ENCODE measurements at regions not wholly inside any gene's neighbourhood (a gene's known extent, or its start where the extent isn't known, plus 50 kb on each side); places are given as distances from the start of the nearest gene placed in this dataset.

GRCh38 chr20:52309181-52309580 lies 117.6 kb upstream of the ZFP64 start:
- Histone ChIP-seq H2AK5ac (ENCODE audit: low read depth, low read length) (no peak overlapping the region), H4K91ac (replicated peaks; ENCODE audit: insufficient read length, low read length) (no peak overlapping the region), H3K4me2 (ENCODE audit: insufficient read depth in 1 of 2, low read depth in 2 of 2, low read length in 2 of 2) (peak overlapping the region in 1 of 2 experiments; percentile 5; a peak in 1 of 4 replicates), H3K23ac (ENCODE audit: insufficient read length) (no peak overlapping the region), H3K14ac (ENCODE audit: insufficient read length) (no peak overlapping the region), H2BK5ac (ENCODE audit: low read depth, low read length) (no peak overlapping the region), H3K9ac (replicated peaks in 1 of 4; ENCODE audit: extremely low read depth in 1 of 4, low read depth in 3 of 4, low read length in 3 of 4) (no peak overlapping the region), H4K8ac (ENCODE audit: extremely low read depth, insufficient read depth, low read length) (no peak overlapping the region), H2BK12ac (ENCODE audit: low read depth, low read length) (no peak overlapping the region), H4K5ac (ENCODE audit: insufficient read length, low read depth, low read length) (no peak overlapping the region), H4K20me1 (replicated peaks in 1 of 2; ENCODE audit: control insufficient read depth in 1 of 2, insufficient read depth in 2 of 2, low read length in 2 of 2) (no peaks in the 10 kb centered on the region), H3K79me1 (ENCODE audit: low read depth, low read length) (no peaks in the 10 kb centered on the region), H3K27me3 (replicated peaks in 1 of 4; ENCODE audit: control insufficient read depth in 3 of 4, extremely low read depth in 1 of 4, insufficient read depth in 3 of 4, low read length in 3 of 4) (peaks cover 0 to 2% (median under 1%) of the 10 kb centered on the region in 4 experiments; a peak in 2 of 7 replicates), H3K4me3 (ENCODE audit: extremely low read depth in 1 of 4, insufficient read depth in 2 of 4, low read depth in 3 of 4, low read length in 4 of 4) (no peak overlapping the region), H3K4me1 (replicated peaks in 1 of 4; ENCODE audit: control insufficient read depth in 3 of 4, insufficient read depth in 4 of 4, low read length in 3 of 4) (peaks cover 2 to 15% (median 6%) of the 10 kb centered on the region in 4 experiments; a peak in 6 of 7 replicates), H3K18ac (ENCODE audit: extremely low read depth, low read length) (no peak overlapping the region), H3K4ac (replicated peaks; ENCODE audit: insufficient read length, low read depth, low read length) (no peak overlapping the region), H2BK15ac (ENCODE audit: low read length) (no peak overlapping the region), H3K23me2 (ENCODE audit: low read depth, low read length) (no peaks in the 10 kb centered on the region), H3K9me3 (ENCODE audit: insufficient read depth in 2 of 2, low read depth in 1 of 2, low read length in 1 of 2) (no peaks in the 10 kb centered on the region), H3K27ac (ENCODE audit: low read depth, low read length) (no peak overlapping the region), H2BK120ac (replicated peaks; ENCODE audit: low read depth, low read length) (no peak overlapping the region), H2AFZ (ENCODE audit: low read length) (no peak overlapping the region), H3K79me2 (ENCODE audit: control insufficient read depth in 1 of 2, insufficient read depth in 2 of 2, low read length in 2 of 2) (no peaks in the 10 kb centered on the region), H3K56ac (replicated peaks; ENCODE audit: insufficient read length, low read depth, low read length) (no peak overlapping the region), H2BK20ac (ENCODE audit: low read length) (no peak overlapping the region), H3K36me3 (ENCODE audit: control insufficient read depth in 2 of 4, insufficient read depth in 4 of 4, low read length in 3 of 4) (no peaks in the 10 kb centered on the region)
- DNase-seq (ENCODE audit: low read depth in 1 of 2, low spot score in 2 of 2) (no peak), FAIRE-seq (peak; percentile 24)
- 63% methylated on average over 7 of the region's 7 CpGs; no CpG with 5 or more reads in 1 of the 2 experiments for WGBS, 2 experiments (ENCODE audit: extremely low coverage in 1 of 2, insufficient coverage in 1 of 2, insufficient read length in 1 of 2, insufficient replicate concordance in 2 of 2, low coverage in 1 of 2, low lambda C conversion rate in 2 of 2, missing lambda C conversion rate in 1 of 2)
- ChIA-PET POLR2A (ENCODE audit: partially characterized antibody) (no interaction called here), CTCF (ENCODE audit: partially characterized antibody) (interaction anchor here (0.5 to 2.4 kb wide), 4 partner anchors 11 to 149 kb away, joined by 3 to 7 read pairs (median 3); no protein-coding TSS in a partner anchor)
- no peak for TF ChIP-seq TAF1 (IDR thresholded peaks at IDR 0.05; ENCODE audit: low read depth, low read length)

All from H1 (cell line).